Fibroblast of lung (primary cell): ENCODE measurements at regions not wholly inside any gene's neighbourhood (a gene's known extent, or its start where the extent isn't known, plus 50 kb on each side); places are given as distances from the start of the nearest gene placed in this dataset.

Experiments used
- CTCF ChIP-seq, 2 donors: IDR thresholded peaks in 1 of 2; conservative IDR thresholded peaks in 1 of 2; 1 replicate in 1 of 2; 2 replicates in 1 of 2; pipeline ENCODE4 v1.5.1; 2011 to 2012; ENCODE audit warnings: low read length in 2 of 2, control low read depth in 1 of 2, inconsistent platforms in 1 of 2, low read depth in 1 of 2, mild to moderate bottlenecking in 1 of 2
- EZH2 ChIP-seq: IDR thresholded peaks from 2 replicates; pipeline ENCODE4 v1.5.1; 2012; ENCODE audit warnings: low read length, control low read depth, mild to moderate bottlenecking; ENCODE audit errors: missing control alignments

GRCh38 chr17:72008236-72008876, 112.5 kb upstream of the SOX9 start:
- TF ChIP-seq CTCF (conservative IDR thresholded peaks at IDR 0.05 in 1 of 2, IDR thresholded peaks at IDR 0.05 in 1 of 2; ENCODE audit: low read depth in 1 of 2, low read length in 2 of 2) (no peak), EZH2 (no peak)
